HFFc6 (cell line): ENCODE measurements at regions not wholly inside any gene's neighbourhood (a gene's known extent, or its start where the extent isn't known, plus 50 kb on each side); places are given as distances from the start of the nearest gene placed in this dataset.

Experiments
- DNase-seq: peaks from one replicate; pipeline ENCODE4 v3.0.0-alpha.2; 2018
- H3K27ac Mint-ChIP-seq: 2 replicates; pipeline ENCODE4 v1.8.0; 2020; ENCODE audit warnings: mild to moderate bottlenecking, mixed read lengths
- H3K27me3 Mint-ChIP-seq: 2 replicates; pipeline ENCODE4 v1.8.0; 2021; ENCODE audit warnings: mild to moderate bottlenecking, moderate library complexity, mixed read lengths; ENCODE audit not compliant: insufficient read depth
- H3K36me3 Mint-ChIP-seq: 2 replicates; pipeline ENCODE4 v1.8.0; 2021; ENCODE audit warnings: low read depth, mixed read lengths
- H3K4me1 Mint-ChIP-seq: 2 replicates; pipeline ENCODE4 v1.8.0; 2020; ENCODE audit warnings: low read depth, mixed read lengths
- H3K4me3 Mint-ChIP-seq: 2 replicates; pipeline ENCODE4 v1.8.0; 2020; ENCODE audit warnings: mild to moderate bottlenecking, moderate library complexity, mixed read lengths
- H3K9me3 Mint-ChIP-seq: 2 replicates; pipeline ENCODE4 v1.8.0; 2020; ENCODE audit warnings: mild to moderate bottlenecking, mixed read lengths
- TF ChIP-seq, protein P1 (sequence below): fragments of 200-600 bp; sonication (generic); IDR thresholded peaks from 2 replicates; pipeline ENCODE4 v1.5.0; 2021; ENCODE audit warnings: antibody characterized with exemption, mild to moderate bottlenecking

DNA sequence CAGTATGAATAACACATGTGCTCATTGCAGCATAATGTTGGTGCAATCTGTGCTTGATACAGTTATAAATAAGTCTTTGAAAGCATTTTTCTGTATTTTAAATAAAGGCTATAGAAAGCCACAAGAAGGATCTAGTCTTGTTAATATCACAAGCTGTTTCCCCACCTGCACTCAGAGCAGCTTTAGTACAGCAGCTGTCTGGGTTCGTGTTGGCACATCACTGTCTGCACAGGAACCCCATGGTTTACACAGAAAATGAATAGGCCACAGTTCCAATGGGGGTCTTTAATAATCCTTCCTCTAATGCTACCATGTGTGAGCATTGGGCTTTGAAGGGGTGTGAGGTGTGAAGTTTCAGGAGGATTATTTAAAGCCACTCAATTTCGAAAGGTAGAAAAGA, 2269.7 kb downstream of the MAT2B start:
- Mint-ChIP-seq H3K4me3 (no peak overlapping the region), H3K36me3 (no peaks in the 10 kb centered on the region), H3K4me1 (no peaks in the 10 kb centered on the region), H3K27me3 (no peaks in the 10 kb centered on the region), H3K27ac (no peak overlapping the region), H3K9me3 (peaks cover 48% of the 10 kb centered on the region)
- TF ChIP-seq, protein P1, sequence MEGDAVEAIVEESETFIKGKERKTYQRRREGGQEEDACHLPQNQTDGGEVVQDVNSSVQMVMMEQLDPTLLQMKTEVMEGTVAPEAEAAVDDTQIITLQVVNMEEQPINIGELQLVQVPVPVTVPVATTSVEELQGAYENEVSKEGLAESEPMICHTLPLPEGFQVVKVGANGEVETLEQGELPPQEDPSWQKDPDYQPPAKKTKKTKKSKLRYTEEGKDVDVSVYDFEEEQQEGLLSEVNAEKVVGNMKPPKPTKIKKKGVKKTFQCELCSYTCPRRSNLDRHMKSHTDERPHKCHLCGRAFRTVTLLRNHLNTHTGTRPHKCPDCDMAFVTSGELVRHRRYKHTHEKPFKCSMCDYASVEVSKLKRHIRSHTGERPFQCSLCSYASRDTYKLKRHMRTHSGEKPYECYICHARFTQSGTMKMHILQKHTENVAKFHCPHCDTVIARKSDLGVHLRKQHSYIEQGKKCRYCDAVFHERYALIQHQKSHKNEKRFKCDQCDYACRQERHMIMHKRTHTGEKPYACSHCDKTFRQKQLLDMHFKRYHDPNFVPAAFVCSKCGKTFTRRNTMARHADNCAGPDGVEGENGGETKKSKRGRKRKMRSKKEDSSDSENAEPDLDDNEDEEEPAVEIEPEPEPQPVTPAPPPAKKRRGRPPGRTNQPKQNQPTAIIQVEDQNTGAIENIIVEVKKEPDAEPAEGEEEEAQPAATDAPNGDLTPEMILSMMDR = no peak
- no peak for DNase-seq

DNA sequence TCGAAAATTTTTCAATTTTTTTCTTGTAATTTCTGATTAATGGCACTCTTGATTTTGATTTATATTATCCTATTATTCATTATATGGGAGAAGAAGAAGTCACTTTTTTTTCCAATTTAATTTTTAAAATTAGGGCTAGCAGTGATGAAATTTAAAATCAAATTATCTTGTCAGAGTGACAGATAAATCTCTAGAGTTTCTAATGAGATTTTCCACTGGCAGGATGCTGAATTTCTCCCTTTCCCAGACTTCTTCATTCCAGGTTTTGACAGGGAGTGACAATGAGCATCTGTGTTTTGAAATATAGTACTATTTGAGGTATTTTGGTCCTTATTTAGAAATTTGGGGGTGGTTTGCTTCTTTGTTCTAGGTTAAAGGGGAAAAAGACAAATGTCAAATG, 2274.1 kb downstream of the MAT2B start:
- no peaks in the 10 kb centered on the region for H3K27me3 Mint-ChIP-seq
- no peak for DNase-seq
- no peak overlapping the region for H3K4me3 Mint-ChIP-seq
- H3K27ac Mint-ChIP-seq = no peak overlapping the region
- no peaks in the 10 kb centered on the region for H3K36me3 Mint-ChIP-seq
- TF ChIP-seq, protein P1 = no peak
- no peaks in the 10 kb centered on the region for H3K4me1 Mint-ChIP-seq
- H3K9me3 Mint-ChIP-seq = peaks cover 51% of the 10 kb centered on the region

DNA sequence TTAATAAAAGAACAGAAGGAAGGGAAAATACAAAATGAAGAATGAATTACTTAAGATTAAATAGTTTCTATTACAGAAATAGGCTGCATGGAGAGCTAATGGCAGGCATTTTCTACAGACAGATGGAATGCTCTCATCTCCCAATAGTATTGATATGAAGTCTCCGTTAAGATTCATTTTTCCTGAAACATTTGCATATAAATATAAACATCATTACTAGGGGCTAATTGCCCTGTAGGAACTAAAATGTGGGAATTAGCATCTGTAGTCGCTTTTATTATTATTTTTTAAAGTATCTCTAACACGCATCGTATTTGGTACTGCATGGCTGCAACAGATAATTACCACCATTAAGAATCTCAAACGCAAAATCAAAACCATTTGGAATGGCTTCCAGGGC, 2275.5 kb downstream of the MAT2B start:
- H3K9me3 Mint-ChIP-seq = peaks cover 48% of the 10 kb centered on the region
- no peaks in the 10 kb centered on the region for H3K27me3 Mint-ChIP-seq
- H3K4me1 Mint-ChIP-seq = no peaks in the 10 kb centered on the region
- H3K27ac Mint-ChIP-seq = no peak overlapping the region
- no peak for DNase-seq
- H3K4me3 Mint-ChIP-seq = no peak overlapping the region
- H3K36me3 Mint-ChIP-seq = no peaks in the 10 kb centered on the region
- TF ChIP-seq, protein P1 = no peak

DNA sequence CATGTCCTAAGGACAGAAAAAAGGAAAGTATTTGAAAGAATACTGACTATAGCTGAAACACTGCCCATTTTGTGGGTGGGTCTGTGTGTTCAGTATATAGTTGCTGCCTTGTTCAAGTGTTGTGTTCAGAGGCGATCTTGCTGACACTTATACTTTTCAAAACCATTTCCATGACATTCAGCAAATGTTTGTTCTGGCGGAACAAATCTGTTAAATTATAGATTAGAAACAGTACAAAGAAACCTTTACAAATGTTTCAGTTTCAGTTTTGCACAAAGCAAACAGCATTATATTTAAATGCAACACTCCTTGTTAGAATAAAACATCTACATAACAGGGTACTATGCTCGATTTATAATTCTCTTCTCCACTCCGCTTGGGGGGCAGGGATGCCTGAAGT, 2276.3 kb downstream of the MAT2B start:
- Mint-ChIP-seq H3K27ac (no peak overlapping the region), H3K4me3 (no peak overlapping the region), H3K27me3 (no peaks in the 10 kb centered on the region), H3K9me3 (peaks cover 46% of the 10 kb centered on the region), H3K36me3 (0 out of 2 replicates have a peak, but pooled peaks cover 5% of the 10 kb centered on the region), H3K4me1 (no peaks in the 10 kb centered on the region)
- no peak for DNase-seq
- TF ChIP-seq, protein P1 = no peak

DNA sequence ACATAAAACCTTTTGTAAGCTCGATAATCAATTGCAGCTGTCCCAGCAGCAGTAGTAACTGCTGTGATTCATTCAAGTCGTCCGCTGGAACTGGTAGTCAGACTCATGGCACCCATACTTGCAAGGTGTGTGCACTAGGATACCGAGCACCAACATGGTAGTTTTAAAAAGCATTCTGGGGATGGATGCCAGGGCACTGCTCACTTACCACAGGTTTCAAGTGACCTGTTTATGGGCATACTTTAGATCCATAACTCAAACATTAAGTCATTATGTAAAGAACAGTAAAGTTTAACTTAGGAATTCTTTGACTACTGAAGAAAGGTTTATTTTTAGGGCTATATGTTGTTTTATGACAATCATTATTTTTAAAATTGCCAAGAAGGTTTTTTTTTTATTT, 2277.6 kb downstream of the MAT2B start:
- TF ChIP-seq, protein P1 = no peak
- no peak overlapping the region for H3K4me3 Mint-ChIP-seq
- no peak overlapping the region for H3K27ac Mint-ChIP-seq
- no peaks in the 10 kb centered on the region for H3K4me1 Mint-ChIP-seq
- DNase-seq = no peak
- H3K36me3 Mint-ChIP-seq = 0 out of 2 replicates have a peak, but pooled peaks cover 5% of the 10 kb centered on the region
- H3K9me3 Mint-ChIP-seq = peaks cover 51% of the 10 kb centered on the region
- H3K27me3 Mint-ChIP-seq = no peaks in the 10 kb centered on the region

DNA sequence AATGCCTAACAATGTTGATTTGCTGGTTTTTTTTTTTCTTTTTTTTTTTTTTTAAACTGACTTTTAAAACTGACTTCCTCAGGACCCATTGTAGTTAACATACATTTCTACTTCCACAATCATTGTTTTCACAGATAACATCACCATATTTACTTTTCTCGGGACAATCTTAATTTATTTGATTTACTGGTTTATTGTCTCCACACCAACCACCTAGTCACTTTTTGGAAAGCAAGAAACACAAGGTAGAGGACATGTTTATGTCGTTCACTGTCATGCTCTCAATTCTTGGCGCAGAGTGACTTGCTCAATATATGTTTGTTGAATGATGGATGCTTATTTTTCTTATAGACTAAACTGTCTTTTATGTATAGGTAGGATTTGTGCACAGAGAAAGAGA, 2280.7 kb downstream of the MAT2B start:
- DNase-seq = no peak
- TF ChIP-seq, protein P1 = no peak
- H3K27me3 Mint-ChIP-seq = no peaks in the 10 kb centered on the region
- H3K36me3 Mint-ChIP-seq = 0 out of 2 replicates have a peak, but pooled peaks cover 5% of the 10 kb centered on the region
- H3K9me3 Mint-ChIP-seq = peaks cover 53% of the 10 kb centered on the region
- no peaks in the 10 kb centered on the region for H3K4me1 Mint-ChIP-seq
- no peak overlapping the region for H3K4me3 Mint-ChIP-seq
- no peak overlapping the region for H3K27ac Mint-ChIP-seq
